ENCODE measurements at regions not wholly inside any gene's neighbourhood (a gene's known extent, or its start where the extent isn't known, plus 50 kb on each side); places are given as distances from the start of the nearest gene placed in this dataset.

DNA sequence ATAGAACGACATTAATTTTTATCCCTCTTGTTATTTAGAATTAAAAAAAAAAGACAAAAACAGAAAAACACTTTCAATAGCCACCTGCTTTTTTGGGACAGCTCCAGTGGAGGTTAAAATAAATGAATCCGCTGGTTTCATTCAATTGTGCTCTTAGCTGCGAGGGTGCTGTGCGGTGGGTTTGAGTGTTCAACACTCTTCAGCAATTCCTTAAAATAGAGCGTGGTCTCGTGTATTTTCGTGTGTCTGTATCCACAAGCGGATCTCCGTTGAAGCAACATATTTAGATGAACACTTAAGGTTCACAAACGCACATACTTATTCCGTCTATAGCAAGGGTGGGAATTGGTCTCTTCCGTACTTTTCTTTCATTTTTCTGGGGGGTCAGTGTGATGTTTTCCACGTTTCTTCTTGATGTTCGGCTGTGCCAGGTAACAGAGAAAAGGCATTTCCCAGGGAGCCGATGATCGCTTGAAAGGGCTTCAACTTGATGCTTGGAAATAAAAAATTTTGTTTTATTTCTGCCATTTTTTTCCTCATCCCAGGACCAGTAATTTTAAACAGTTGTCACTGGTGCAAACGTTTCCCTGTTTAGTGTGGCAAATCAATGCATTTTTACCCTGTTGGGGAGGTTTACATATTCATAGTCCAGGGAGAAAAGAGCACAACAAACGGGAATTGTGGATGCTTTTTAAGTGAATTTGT lies 297.9 kb downstream of the IRF8 start:
- no peak for DNase-seq (ENCODE audit: low spot score)
- in situ Hi-C loops (cut with HindIII; ENCODE audit: low sequenced_read_pairs), result no loop called here

DNA sequence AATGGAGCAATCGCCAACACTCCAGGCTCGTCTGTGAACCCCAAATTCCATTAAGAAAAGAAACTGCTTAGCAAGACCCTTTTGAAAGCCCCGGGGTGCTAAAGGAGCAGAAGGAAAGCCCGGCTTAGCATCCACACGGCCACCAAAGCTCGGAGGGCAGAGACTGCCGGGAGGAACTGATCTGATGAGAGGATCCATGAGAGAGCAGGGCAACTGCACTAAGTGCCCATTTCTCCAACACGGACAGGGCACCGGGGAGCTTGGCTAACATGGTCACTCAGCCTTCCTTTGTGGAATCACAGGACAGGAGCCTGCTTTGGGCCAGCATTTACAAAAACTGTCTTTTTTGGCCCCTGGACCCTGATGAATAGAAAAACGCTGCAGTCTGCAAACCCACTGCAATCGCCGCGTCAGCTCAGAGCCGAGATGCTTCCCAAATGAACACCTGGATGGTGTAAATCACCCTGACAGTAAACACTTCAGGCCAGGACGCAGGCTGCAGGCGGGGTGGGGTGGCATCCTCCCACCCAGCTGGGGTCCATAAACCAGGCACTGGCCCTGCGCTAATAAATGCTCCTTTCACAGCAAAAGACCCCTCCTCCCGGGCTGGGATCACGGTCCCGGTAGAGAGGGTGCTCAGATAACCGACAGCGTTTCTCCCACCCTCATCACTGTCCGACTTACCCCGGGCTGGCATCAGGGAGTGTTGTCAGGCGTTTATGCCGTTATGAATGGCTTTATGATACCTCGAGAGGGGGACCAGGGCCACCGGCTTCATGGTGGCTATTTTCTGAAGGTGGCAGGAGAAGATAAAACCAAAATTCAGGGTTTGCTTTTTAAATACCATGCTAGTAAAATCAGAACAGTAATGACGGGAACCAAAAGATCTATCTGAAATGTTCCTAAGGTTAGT lies 299.5 kb downstream of the IRF8 start:
- in situ Hi-C loops (cut with HindIII; ENCODE audit: low sequenced_read_pairs), result no loop called here
- DNase-seq (ENCODE audit: low spot score), result no peak

DNA sequence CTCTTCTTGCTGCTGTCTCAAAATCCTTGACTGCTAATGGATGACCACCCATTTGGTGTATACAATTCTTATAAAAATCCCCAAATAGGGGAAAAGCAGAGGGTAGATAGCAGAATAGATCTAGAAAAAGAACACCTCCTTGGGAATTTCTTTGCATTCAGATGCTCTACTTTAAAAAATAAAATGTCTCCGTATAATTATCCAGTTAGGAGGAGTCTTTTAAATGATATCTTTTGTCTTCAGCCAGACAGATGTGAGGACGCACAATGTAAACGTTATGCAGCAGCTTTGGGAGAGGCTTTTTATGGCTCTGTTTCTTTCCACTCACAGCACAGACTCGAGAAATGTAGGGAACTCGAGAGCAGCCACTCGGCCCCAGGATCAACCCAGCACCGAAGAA lies 300.2 kb downstream of the IRF8 start:
- no peak for DNase-seq (ENCODE audit: low spot score)
- in situ Hi-C loops (cut with HindIII; ENCODE audit: low sequenced_read_pairs), result no loop called here

DNA sequence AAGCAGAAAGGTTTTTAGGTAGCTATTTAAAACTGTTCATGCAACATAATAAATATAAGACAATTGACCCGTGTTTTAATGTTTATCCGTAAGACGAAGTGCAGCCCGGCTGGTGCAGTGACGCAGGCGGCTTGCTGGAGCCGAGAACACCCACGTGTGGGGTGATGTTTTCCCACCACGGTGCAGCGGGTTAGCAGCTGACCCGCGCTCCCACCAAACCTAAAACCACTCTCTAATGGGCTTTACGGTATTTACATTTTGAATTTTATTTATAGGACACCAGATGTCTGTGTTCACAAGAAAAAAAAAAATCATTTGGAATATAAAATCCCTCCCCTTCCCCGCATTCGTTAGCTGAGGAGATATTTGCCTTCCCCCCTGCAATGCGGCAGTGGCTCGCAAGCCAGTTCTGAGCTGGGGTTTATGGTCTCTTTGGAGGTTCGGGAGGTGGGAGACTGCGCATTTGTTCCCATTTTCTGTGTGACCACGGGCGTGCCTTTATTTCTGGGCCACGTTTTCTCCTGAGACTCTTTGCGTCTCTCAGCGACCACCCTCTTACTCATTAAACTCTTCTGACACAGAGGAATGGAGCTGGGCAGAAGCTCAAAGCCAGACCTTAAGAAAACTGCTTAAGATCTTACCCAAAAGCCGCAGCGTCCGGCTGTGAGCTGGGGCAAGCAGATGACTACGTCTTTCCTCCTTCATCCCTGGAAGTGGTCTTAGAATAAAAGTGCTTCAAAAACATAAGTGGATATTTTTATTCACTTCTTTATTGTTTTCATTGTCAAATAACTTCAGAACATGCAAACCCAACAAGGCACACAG lies 301.1 kb downstream of the IRF8 start:
- in situ Hi-C loops (cut with HindIII; ENCODE audit: low sequenced_read_pairs), result no loop called here
- no peak for DNase-seq (ENCODE audit: low spot score)

DNA sequence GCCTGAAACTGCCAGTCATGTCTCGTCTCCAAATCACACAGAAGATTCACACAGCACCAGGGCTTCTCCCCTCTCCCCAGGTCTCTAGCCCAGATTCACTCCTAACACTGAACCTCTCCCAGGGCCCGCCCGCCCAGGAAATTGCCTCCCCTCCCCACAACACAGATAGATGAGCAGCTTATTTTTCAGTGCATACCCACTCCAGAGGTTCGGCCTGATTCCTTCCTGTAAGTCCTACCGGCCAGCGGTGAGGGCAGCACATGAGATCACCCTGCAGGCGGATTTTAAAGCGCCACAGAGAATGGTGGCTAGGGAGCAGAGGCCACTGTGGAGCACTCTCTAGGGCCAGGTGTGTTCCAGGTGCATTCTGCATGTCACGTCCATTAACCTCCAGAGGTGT lies 301.8 kb downstream of the IRF8 start:
- in situ Hi-C loops (cut with HindIII; ENCODE audit: low sequenced_read_pairs), result no loop called here
- no peak for DNase-seq (ENCODE audit: low spot score)

DNA sequence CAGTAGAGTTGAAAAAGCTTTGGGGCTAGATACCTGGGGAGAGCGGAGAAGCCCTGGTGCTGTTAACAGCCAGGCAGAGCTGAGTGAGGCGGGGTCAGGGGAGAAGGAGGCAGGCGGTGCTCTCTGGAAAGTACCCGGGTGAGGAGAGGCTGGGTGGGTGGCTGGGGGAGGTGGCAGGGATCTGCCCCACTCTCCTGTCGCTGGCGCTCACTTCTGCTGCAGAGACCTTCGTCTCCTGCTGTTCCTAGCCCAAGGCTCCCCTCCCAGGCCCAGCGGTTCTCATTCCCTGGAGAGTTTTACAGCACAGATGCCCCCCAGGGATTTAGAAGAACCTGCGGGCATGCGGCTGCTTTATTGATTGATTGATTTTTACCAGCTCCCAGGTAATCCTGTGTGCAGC lies 302.8 kb downstream of the IRF8 start:
- in situ Hi-C loops (cut with HindIII; ENCODE audit: low sequenced_read_pairs), result no loop called here
- DNase-seq (ENCODE audit: low spot score), result no peak

DNA sequence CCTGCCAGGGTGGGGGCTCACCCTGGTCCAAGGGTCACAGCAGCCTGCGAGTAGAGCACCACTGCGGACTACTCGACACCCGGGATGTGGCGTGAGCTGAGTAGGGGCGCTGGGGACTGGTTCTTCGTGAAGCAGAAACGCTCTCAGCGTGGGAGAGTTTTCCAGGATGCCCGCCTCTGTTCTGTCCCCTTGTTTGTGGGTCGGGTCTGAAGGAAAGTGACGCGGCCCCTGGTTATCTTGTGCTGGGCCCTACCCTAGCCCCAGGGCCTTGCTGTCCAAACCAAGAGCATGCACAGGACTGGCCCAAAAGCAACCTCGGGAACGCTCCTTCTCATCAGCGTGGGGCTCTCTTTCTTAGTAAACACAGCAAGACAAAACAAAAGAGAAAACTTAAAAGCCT lies 303.3 kb downstream of the IRF8 start:
- DNase-seq (ENCODE audit: low spot score), result no peak
- in situ Hi-C loops (cut with HindIII; ENCODE audit: low sequenced_read_pairs), result no loop called here

DNA sequence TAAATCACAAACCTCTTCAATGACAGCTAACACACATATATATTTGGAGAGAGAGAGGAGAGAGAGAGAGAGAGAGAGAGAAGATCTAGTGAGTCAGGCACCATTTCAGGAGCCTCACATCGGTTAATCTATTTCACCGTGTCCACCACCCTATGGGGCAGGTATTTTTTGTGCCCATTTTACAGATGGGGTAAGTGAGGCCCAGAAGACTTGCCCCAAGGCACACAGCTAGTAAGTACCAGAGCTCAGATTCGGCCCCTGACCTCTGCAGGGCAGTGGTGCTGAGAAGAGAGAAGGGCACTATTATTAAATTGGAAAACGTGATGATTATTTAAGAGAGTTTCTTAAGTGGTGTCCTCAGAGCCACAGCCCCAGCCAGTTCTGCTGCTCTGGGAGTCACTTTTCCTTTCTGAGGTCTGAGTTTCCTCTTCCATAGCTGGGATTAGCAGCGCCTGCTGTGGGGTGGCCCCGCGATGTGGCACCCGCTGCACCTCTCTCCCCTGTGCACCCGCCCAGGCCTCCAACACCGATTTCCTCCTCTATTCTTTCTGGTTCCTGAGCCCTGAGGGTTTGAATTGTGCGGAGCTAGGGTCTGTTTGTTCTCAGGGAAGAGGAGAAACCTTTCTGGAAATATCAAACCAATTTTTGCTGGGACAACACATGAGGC lies 303.9 kb downstream of the IRF8 start:
- DNase-seq (ENCODE audit: low spot score), result no peak

DNA sequence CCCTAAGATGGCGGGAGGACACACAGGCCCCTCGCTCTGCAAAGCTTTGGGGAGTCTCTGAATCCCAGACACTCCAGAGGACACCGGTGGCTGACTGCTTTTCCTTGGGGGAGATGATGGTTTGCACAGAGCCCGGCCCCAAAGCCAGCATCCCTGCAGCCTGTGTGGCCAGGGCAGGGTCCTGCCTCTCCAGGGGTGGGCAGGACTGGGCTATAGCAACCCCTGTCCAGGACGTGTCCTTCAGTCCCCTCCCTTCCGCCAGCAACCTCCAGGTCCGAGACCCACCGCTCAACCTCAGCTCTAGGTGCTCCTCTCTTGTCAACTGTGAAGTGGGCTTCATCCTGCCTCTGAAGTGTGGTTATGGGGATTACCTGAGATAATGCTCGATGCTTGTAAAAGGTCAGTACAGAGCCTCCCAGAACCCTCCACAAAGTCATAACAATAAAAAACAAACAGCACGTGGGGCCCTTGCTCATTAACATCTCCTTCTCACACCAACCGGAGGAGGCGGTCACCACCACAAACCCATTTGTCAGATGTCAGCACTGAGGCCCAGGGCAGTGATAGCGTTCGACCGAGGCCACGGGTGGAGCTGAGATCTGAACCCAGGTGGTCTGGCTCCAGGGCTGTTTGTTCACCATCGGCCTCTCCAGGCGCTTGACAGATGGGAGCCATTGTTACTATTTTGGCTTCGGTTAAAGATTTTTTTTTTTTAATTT lies 304.8 kb downstream of the IRF8 start:
- DNase-seq (ENCODE audit: low spot score), result no peak

More for the DNA sequence above, 303.9 kb downstream of the IRF8 start:
- in situ Hi-C loops (cut with HindIII; ENCODE audit: low sequenced_read_pairs), result no loop called here

DNA sequence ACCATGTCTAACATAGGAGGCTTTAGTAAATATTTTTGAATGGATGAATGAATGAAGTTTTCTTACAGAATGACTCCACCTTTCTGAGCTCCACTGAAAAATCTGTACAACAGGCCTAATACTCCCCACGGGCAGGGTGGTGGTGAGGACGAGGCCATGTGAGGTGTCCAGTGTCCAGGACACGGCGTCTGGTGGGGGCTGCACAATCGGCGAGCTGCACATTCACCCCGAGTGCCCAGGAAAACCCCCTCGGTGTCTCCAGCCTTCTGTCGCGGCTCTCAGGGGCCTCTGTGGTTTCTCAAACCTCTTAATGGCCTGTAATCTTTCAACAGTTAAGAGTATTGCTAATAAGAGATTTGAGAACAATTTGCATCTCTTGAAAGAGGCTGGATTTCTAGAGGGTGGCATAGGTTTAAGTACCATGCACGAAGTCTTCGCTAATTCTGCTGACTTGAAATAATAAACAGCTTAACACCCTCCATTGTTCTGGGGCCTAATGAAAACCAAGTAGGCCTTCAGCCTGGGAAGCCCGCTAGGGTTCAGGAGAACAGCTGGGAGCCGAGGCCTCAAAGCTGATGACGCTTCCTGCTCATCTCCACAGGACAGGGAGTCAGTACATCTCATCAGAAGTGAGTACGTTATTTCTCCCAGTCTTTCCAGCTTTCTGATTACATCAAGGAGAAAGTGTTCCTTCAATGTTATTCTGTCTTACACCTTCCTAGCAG lies 304.6 kb upstream of the FOXF1 start:
- in situ Hi-C loops (cut with HindIII; ENCODE audit: low sequenced_read_pairs), result no loop called here

More for the DNA sequence above, 304.8 kb downstream of the IRF8 start:
- in situ Hi-C loops (cut with HindIII; ENCODE audit: low sequenced_read_pairs), result no loop called here

DNA sequence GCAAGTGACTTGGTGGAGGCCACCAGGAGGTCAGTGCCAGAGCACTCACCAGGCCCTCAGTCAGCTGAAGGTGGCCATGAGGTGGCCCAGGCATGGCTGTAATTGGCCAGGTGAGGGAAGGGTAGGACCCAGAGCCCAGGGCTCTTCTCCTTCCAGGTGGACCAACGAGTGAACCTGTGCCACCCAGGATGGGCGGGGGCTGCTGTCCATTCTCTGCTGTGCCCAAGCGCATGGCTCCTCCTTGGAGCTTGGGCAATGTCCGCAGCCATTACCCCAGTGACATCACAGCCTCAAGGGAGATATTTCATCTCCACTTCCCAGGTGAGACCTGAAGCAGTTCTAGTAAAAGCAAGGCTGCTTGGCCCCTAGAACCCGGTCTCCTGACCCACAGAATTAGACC lies 303.0 kb upstream of the FOXF1 start:
- DNase-seq (ENCODE audit: low spot score), result no peak
- in situ Hi-C loops (cut with HindIII; ENCODE audit: low sequenced_read_pairs), result no loop called here

More for the DNA sequence above, 304.6 kb upstream of the FOXF1 start:
- DNase-seq (ENCODE audit: low spot score), result no peak

DNA sequence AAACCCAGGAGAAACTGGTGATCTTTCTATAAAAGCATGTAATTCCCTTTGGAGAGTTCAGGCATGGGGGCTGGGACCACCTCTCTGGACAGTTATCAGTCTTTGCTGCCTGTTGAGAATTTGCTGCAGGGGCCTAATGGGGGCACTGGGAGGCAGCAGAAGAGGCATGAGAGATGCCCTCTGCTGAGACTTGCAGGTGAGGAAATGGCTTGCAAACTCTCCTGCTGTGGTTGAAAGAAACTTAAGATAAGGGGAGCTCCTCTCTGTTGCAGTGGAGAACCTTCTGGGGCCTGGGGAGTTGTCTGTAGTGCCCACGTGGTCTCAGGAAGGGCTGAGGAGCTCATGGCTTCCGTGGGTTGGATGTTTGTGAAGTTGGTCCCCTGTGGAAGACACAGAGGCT lies 301.1 kb upstream of the FOXF1 start:
- in situ Hi-C loops (cut with HindIII; ENCODE audit: low sequenced_read_pairs), result no loop called here
- no peak for DNase-seq (ENCODE audit: low spot score)

DNA sequence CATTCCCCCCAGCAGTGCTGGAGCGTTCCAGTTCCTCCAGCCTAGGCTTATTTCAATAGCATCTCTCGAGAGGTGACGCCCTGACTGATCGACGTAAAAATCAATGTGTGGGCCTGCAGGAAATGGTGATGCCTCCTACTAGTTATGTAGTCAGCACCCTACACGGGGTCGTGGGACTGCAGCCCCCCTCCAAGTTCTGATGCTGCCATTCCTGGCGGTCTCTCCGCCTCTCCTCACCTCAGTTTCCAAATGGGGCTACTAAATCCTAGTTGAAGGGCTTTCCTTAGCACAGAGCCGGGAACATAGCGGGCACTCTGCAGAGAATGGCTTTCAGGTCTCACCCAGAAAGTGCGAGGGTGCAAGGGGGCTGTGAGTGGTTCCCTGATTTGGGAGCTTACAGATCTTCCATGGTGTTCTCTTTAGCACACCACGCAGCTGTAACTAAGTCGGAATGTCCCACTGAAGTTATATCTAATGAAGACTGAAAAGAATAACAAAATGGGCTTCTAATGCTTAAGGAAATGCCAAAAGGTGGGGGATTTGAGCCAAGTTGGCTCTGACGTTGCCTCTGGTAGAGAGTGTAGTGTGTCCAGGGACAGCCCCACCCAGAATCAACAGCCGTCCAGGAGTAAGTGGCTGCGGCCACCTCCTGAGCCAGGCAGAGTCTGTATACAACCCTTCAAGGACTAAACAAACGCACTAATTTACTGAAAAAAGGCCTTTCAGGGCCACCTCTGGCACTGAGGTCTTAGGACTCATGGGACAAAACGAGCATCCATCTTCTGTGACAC lies 299.7 kb upstream of the FOXF1 start:
- in situ Hi-C loops (cut with HindIII; ENCODE audit: low sequenced_read_pairs), result no loop called here

DNA sequence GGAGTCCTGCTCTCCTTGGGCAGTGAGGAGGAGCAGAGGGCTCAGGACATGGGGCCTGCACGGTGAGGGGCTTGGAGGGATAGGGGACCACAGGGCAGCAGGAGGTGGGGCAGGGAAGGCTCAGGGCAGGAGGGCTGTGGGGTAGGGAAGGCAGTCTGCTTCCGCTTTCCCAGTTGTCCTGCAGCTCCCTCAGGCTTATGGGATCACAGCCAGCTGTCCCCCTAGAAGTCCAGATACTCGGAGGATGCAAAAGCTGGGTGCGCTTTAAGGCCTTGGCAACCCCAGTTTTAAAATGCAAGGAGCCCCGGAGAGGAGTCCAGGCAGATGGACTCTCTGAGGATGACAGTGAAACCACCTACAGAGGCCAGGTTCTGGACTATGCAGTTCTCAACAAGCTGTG lies 299.1 kb upstream of the FOXF1 start:
- no peak for DNase-seq (ENCODE audit: low spot score)

More for the DNA sequence above, 299.7 kb upstream of the FOXF1 start:
- no peak for DNase-seq (ENCODE audit: low spot score)

DNA sequence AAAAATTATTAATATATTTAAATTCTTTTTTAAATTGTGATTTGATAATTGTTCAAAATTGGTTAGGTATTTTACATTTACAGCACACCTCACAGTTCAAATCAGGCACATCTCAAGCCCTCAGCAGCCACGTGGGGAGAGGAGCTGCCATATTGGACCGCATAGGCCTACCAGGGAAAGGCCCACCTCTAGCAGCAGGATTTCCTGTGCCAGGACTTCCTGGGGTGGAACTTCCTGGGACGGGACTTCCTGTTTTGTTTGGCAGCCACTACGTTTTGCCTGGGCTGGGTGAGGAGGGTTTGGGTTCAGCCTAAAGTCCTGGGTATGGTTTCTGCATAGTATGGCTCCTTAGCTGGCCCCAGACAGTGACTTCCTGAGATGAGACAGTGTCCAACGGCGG lies 298.5 kb upstream of the FOXF1 start:
- DNase-seq (ENCODE audit: low spot score), result no peak
- in situ Hi-C loops (cut with HindIII; ENCODE audit: low sequenced_read_pairs), result no loop called here

More for the DNA sequence above, 299.1 kb upstream of the FOXF1 start:
- in situ Hi-C loops (cut with HindIII; ENCODE audit: low sequenced_read_pairs), result no loop called here

DNA sequence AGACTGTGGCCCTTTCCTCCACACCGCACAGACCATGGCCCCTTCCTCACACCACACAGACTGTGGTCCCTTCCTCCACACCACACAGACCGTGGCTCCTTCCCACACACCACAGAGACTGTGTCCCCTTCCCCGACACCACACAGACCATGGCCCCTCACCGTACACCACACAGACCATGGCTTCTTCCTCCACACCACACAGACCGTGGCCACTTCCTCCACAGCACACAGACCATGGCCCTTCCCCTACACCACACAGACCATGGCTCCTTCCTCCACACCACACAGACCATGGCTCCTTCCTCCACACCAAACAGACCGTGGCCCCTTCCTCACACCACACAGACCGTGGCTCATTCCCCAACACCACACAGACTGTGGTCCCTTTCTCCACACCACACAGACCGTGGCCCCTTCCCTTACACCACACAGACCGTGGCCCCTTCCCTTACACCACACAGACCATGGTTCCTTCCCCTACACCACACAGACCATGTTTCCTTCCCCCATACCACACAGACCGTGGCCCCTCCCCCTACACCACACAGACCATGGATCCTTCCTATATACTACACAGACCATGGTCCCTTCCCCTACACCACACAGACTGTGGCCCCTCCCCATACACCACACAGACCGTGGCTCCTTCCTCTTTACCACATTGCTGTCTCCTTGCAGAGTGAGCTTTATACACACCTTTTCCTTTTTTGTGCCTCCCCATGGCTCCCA lies 297.5 kb upstream of the FOXF1 start:
- in situ Hi-C loops (cut with HindIII; ENCODE audit: low sequenced_read_pairs), result no loop called here
- no peak for DNase-seq (ENCODE audit: low spot score)
